HG02678 (cell line): ENCODE measurements at regions not wholly inside any gene's neighbourhood (a gene's known extent, or its start where the extent isn't known, plus 50 kb on each side); places are given as distances from the start of the nearest gene placed in this dataset.
"Not testable (repeated sequence)": the region's sequence is repeated elsewhere in the genome, so short reads cannot be mapped to it uniquely, and the experiment has no call there.

Experiments
- ATAC-seq: cut with Tn5 transposase; IDR thresholded peaks from one replicate; pipeline ENCODE4 v1.9.1; 2021; ENCODE audit warnings: mild to moderate bottlenecking, moderate library complexity; ENCODE audit not compliant: unreplicated experiment

DNA sequence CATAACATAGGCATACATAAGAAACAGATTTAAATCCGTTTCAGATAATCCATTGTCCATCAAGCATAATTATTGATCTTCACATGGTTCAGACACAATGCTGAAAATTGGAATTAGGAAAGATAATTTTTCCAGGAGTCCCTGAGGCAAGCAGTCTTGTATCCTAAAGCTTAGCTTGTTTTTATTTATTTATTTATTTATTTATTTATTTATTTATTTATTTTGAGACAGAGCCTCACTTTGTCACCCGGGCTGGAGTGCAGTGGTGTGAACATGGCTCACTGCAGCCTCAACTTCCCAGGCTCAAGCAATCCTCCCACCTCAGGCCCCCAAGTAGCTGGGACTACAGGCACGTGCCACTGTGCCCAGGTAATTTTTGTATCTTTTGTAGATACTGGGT lies 89.7 kb upstream of the USP25 start:
- not testable (repeated sequence) for ATAC-seq

DNA sequence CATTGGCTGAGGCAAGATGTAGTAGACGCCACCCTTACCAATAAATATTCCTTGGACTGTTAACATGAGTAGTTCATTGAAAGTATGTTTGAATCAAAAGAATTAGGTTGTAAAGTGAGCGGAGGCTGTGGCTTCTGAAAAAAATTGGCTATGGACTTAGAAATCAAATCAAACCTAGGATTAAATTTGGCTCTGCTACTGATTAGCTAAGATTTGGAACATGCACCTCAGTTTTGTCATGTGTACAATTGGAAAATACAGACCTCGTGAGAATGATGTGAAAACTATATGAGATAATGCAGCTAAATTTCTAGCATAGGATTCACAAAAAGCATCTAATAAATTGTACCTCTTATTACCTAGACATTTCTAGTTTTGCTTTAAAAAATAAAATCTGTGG lies 85.3 kb upstream of the USP25 start:
- no peak for ATAC-seq

- no peak for ATAC-seq
Observed at GRCh38 chr21:15645830-15646229, 84.0 kb upstream of the USP25 start.

- no peak for ATAC-seq
Observed at GRCh38 chr21:15650735-15651134, 79.0 kb upstream of the USP25 start.

DNA sequence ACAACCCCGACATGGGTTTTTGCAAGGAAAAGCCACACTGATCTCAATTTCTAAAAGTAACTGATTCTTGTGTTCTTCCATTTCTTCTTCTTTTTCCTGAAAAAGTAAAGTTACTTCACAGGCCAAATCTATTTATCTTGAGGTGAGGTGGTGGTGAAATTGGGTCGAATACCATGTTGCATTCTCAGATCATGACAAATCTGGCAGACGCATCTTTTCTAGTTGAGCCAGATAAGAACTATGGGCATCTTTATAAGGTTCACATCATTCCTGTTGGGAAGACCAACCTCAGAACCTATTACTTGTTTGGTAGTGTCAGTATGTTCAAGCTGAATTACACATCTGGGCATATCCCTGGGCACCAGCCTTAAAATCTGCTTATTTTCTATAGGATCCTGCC lies 78.6 kb upstream of the USP25 start:
- no peak for ATAC-seq

DNA sequence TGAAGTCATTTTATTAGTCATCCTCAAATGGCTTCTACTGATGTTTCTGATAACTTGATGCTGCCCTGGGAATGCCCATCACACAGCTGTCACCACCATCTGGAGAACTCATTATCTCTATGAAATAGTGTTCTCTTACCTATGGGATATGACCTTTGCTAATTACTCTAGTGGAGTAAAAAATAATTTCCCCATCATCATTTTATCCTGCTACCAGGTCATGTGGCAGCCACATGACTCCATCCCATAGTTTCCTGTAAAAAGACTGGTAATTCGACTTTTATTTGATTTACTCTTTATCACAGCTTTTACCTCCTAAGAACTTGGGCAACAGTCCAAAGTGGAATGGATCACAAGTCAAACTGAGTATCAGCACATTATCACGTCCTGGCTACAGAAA lies 76.1 kb upstream of the USP25 start:
- ATAC-seq: no peak

DNA sequence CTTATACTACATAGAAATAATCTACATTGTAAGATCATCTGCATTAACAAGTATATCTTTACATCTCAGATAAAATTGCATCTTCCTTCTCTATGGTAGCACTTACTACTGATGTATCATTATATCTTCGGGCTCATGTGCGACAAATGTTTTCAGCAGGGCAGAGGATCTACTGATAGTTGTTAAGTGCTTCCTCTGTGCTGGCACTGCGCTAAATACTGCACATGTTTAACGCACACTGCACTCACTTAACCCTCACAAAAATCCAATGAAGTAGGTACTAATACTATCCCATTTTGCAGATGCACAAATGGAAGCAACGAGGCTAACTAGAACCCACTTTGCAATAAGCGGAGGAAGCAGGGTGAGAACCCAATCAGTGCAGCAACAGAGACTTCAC lies 75.6 kb upstream of the USP25 start:
- no peak for ATAC-seq

GRCh38 chr21:15659753-15660422 lies 69.9 kb upstream of the USP25 start:
- ATAC-seq: no peak

GRCh38 chr21:15660423-15660804 lies 69.4 kb upstream of the USP25 start:
- no peak for ATAC-seq

DNA sequence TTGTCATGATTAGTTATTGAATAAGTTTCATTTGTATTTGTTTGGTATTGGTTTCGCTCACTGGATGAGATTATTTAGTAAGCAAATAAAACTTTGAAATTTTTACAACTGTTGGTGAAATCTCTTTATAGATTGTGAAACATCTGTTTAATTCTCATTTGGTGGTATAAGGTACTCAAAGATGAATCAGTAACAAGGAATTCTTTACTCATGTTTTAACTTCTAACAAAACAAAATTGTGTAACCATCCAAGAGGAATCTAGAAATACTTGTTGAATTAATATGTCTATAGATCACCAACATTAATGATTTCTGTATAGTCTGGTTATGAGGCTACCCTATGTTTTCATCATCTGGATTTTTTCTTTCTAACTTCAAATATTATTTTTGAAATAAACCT lies 62.8 kb upstream of the USP25 start:
- no peak for ATAC-seq

- ATAC-seq: no peak
Observed at GRCh38 chr21:15667819-15668218, 62.0 kb upstream of the USP25 start.

- ATAC-seq: no peak
Observed at GRCh38 chr21:15669247-15669646, 60.5 kb upstream of the USP25 start.

- ATAC-seq: no peak
Observed at GRCh38 chr21:15671188-15671587, 58.6 kb upstream of the USP25 start.

- ATAC-seq: not testable (repeated sequence)
Observed at GRCh38 chr21:15672578-15672977, 57.2 kb upstream of the USP25 start.

DNA sequence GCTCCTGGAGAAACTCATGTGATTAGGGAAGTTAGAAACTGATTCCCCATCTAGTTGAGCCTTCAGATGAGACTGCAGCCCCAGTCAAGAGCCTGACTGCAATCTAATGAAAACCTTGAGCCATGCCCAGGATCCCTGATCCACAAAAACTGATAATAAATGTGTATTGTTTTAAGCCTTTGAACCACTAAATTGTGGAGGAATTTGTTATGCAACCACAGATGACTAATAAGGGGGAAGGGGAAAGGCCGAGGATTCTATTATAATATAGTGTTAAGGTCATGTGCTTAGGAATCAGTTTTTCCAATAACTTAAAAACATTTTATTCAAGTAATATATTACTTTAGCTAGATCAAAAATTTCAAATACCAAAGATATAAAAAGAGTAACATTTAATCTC lies 52.8 kb upstream of the USP25 start:
- ATAC-seq: no peak

DNA sequence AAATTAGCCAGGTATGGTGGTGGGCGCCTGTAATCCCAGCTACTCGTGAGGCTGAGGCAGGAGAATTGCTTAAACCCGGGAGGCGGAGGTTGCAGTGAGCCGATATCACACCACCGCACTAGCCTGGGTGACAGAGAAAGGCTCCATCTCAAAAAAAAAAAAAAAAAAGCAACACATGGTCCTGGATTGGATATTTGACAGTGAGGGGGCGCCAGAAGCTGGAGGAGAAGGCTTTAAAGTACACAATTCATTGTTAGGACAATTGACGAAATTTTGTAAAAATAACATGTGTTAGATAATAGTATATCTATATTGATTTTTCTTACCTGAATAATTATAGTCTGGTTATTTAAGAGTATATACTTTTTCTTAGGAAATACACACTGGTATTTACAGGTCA lies 50.2 kb upstream of the USP25 start:
- ATAC-seq: no peak
